Central memory CD4-positive, alpha-beta T cell (primary cell): ENCODE measurements at regions not wholly inside any gene's neighbourhood (a gene's known extent, or its start where the extent isn't known, plus 50 kb on each side); places are given as distances from the start of the nearest gene placed in this dataset.
"Not testable (repeated sequence)": the region's sequence is repeated elsewhere in the genome, so short reads cannot be mapped to it uniquely, and the experiment has no call there.

Experiments used
- DNase-seq: peaks from one replicate; pipeline ENCODE4 v3.0.0; 2022

DNA sequence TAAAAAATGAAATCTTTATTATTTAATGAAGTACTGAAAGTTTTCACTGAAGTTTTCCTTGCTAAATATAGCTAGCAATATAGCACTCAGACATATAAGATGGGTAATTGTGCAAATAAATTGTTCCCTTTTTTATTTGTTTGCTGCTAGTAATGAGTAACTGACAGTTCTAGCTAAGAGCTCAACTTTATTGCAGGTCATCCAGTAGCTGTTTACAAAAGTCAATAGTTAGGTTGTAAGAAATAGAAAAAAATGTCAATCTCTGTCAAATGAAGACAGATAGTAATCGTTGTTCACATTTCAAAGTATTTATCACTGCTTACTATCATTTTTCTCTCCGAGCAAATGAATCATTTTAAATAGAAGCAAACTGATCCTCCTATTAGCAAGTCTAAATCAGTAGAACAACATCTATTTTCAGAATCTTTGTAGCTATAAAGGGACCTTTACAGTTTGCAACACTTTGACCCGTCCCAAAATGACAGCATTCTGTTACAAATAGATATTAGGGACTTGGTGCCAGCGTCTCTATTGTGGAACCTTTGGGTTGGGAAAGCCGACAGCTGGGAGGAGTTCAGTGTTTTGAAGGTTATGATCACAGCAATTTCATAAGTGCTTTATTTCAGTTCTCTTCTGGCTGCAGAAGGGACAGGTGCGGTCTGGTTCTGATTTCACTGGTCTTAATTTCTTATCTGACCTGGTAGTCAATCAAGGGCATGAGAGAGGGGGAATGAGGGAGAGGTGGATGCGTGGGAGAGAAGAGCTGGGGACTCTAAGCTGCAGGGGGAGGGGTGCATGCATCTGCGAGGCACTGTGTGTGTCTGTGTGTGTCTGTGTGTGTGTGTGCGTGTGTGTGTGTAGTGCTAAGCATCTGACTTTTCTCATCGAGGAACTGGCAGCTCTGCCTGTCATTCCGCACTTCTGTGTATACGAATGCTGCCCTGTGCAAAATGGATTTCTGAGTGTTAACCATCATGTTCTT, 227.9 kb upstream of the PITX2 start:
- DNase-seq: no peak

DNA sequence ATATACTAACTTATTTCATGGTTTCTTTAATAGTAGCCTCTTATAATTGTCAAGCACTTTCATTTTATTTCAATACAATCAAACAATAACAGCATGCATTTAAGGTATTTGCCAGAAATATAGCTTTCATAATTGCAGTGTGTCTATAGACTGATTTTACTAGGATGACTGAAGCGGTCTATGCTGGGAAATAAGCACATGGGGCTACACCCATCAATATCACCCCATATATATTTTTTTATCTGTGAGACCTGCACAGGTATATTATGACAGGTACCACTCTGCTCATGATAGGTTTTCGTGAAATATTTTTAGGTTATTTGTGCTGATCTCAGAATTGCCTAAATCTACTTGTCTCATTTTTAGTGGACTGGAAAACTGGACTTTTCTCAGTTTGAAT, 229.1 kb upstream of the PITX2 start:
- no peak for DNase-seq

DNA sequence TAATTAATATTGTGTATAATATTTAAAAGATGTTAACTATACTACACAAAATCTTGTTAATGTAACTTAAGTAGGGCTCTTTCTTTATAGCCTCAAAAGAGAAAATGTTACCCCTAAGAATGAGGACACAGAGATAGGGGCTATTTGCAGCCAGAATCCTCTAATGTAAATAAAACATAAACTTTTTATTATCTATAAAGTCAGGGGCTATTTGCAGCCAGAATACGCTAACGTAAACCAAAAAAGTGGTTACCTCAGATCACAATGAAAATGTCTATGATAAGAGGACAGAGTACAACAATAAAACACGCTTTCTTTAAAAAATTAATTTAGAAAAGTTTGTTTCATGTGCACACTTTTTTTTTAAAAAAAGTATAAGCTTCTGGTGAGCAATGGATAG, 229.9 kb upstream of the PITX2 start:
- no peak for DNase-seq

DNA sequence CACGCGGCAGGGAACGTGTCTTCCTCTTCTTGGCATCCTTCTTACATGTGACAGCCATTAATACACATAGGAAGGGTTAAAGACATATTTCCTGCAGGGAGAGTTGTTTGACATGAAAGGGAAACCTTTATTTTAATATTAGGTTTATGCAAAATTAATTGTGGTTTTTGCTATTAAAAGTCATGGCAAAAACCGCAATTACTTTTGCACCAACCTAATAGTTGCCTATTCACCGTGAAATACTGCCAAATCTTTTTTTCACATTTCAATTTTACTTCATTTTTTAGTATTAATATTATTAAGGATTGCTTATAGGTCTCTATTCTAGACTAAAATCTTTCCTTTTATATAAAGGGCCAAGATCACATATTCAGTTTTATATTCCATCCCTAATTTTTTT, 230.4 kb upstream of the PITX2 start:
- DNase-seq: no peak

DNA sequence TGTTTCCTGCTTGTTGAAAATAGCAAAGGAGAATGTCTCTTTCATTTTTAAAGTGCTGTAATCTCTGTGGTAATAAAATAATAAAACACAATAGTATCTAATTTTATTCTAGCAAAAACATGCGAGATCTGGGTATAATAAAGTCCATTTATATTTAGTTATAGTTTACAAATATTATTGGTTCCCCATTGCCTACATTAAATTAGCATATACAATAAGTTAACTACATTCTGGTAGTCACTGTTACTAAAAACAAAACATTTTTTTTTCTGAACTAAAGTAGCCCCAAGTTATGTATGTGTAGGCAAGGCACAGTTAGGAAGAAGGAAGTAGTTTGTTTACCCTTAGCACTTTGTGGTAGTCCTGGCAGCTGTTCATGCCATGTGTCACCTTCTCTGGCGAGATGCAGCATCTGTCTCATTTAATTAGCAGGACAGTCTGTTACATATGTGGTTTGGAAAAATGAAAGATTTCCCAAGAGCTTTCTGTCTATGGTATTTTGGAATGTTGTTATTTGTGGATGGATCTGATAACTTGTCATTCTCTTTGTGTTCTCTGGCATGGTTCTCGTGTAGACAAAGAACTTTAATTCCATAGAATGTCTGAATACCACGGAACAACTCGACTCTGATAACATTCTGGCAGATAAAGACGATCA, 231.3 kb upstream of the PITX2 start:
- no peak for DNase-seq

DNA sequence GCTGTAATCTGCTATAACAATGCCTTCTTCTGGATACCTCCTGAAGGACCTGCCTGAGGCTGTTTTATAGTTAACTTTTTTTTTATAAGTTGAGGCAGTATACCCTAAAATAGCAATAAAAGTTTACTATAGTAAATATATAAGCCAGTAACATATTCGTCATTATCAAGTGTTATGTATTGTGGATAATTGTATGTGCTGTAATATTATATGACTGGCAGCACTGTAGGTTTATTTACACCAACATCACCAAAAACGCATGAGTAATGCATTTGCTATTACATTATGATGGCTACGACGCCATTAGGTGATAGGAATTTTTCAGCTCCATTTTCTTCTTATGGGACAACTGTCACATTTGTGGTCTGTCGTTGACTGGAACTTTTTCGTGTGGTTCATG, 237.2 kb upstream of the PITX2 start:
- no peak for DNase-seq

DNA sequence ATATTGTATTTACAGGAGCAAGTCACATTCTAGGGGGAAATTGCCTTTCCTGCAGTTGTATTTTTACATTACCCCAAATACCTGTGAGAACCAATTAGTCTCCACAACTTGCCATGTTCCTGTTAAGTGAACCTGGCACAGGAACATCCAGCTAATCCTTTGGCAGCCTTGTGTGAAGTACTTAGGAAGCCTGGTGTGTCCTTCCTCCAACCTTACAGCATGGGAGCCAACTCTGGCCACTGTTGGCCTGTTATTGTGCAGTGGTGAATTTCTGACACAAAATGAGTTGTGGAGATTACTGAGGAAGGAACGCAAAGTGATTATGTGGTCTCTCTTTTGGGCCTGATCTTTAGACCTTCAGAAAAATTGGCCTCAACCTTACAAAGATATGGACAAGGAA, 238.0 kb upstream of the PITX2 start:
- DNase-seq: no peak

DNA sequence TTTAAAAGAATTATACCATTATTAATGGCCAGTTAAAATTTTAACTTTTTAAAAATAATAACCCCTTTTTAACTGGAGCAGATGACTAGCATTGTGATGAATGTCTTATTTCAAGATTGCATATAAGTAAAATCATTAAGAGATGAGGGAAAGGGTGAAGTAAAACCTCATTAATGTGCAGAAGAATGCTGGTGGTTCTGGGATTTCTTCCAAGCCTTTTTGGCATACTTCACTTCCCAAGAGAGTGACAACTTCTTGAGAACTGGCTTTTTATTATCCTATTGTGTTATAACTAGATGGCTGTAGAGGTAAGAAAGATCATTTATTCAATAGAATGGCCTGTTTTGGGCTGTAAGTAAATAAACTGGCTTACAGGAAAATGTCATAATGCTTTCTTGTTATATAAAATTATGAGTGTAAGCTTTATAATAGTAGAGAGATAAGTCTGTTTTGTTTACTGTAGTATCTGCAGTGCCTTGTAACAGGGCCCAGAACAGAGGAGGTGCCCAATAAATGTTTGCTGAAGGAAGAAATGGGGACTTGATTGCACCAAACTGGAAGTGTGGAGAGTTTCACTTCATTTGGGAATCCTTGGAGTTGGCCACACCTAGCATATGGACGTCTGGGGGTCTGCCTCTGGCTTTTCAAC, 242.9 kb upstream of the PITX2 start:
- DNase-seq: no peak

DNA sequence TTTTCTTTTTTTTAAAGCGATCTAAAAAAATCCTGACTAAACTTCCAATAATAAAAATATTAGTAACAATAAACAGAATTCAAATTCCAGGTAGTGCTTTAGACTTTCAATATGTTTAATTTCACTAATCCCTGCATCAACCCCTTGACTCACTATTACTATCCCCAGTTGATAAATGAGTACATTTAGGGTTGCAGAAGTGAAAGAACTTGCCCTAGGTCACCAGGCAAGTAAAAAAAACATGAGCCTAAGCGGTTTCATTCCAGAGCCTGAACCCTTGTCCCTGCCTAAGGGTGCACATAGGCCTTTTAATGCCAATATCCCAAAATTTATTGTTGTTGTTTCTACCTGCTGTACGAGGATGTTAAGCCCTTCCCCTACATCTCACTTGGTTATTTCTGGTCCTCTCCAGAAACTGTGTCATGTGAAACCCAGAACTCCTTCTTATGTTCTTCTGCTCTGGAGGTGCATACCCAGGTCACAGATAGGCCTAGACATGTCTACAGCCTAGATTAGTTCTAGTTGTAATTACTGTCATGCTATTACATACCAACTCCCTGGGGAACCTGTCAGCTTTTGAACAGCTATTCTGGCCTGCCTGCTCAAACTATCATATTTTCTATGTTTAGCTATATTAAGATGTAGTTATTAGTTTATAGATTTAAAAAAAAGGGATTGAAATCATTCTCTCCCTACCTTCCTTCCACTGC, 244.5 kb upstream of the PITX2 start:
- DNase-seq: no peak

DNA sequence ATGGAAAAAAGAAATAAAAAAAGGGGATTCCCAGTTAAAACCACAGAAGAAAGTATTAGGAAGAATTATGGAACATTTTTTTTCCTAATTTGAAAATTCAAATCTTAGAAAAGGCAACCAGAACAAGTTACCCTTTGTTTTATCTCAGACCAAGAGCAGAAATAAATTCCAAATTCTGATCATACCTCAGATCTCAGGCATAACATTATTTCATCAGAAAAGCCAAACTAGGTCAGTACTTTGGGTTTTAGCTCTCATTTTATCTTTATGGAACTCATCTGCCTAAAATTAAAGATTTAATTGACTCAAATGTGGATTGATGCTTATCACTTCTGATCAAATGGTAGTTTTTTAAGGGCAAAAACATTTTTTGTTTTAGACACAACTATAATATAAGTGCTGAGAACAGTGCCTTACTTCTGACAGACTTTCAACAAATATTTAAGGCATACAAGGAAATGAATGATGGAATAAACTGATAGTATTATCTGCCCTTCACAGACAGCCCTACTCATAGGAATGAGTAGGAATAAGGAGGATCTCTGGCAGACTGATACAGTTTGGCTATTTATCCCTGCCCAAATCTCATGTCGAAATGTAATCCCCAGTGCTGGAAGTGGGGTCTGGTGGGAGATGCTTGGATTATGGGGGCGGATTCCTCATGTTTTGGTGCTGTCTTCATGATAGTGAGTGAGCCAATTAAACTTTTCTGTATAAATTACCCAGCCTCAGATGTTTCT, 245.3 kb upstream of the PITX2 start:
- no peak for DNase-seq

DNA sequence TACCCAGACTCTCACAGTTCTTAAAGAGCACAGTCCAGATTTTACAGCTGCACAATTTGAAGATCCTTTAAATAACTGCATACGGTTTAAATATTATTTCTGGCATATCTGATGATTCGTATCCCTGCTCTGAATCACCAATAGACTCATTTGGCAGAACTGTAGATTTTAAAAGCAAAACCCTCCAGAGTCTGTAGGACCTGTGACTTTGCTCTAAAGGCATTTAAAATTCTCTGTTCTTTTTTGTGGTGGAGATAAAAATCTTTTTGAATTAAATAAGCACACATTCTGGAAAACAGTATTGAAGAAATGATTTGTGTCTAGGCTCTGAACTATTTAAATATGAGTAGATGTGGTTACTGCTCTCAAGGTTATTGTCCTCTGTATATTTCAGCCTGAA, 246.2 kb upstream of the PITX2 start:
- DNase-seq: no peak

DNA sequence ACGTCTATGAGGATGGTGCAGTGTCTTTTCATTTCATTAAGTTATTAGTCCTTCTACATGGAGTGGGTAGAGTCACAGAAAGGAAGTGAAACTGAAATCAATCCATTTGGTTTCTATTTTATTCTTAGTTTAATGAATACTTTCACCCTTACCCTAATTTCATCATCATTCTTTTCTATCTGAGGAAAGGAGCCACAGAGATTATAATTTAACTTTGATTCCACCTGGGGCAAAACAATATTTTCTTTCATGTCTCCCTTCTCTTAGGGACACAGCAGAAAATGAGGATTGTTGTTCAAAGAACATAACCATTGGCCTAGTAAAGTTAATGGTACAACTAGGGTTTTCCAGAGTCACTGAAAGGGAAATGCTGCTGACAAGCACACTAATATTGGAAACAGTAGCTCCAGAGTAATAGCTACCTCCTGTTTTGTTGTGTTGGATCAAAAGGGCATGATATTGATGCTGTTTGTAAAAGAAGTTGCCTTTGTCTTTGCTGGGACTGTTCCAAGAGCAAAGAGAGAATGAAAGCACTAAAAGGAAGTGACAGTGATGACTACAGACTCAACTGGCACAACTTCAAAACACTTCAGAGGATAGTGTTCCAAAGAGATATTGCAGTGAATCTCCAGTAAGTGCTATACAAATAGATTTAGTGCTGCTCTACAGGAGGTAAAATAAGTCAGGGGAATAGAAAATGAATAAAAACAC, 247.1 kb upstream of the PITX2 start:
- DNase-seq: no peak

DNA sequence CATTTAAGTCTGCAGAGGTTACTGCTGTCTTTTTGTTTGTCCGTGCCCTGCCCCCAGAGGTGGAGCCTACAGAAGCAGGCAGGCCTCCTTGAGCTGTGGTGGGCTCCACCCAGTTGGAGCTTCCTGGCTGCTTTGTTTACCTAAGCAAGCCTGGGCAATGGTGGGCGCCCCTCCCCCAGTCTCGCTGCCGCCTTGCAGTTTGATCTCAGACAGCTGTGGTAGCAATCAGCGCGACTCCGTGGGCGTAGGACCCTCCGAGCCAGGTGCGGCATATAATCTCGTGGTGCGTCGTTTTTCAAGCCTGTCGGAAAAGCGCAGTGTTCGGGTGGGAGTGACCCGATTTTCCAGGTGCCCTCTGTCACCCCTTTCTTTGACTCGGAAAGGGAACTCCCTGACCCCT, 253.3 kb upstream of the PITX2 start:
- not testable (repeated sequence) for DNase-seq

DNA sequence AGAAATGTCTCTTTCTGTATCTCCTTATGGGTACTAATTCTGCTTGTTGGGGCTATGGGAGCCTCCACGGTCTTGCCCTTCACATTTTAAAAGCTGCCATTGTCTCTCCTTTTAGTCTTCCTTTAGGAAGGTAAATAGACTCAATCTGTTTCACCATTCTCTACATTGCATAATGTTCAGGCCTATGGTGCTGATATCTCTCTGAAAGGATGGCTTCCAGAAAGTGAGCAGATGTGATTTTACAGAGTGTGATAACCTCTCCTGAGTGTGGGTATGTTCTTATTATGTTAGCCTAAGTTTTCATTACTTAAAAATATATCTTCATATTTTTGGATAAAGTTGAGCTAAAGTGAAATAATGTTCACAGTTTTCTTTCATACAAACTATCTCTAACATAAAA, 254.0 kb upstream of the PITX2 start:
- no peak for DNase-seq

DNA sequence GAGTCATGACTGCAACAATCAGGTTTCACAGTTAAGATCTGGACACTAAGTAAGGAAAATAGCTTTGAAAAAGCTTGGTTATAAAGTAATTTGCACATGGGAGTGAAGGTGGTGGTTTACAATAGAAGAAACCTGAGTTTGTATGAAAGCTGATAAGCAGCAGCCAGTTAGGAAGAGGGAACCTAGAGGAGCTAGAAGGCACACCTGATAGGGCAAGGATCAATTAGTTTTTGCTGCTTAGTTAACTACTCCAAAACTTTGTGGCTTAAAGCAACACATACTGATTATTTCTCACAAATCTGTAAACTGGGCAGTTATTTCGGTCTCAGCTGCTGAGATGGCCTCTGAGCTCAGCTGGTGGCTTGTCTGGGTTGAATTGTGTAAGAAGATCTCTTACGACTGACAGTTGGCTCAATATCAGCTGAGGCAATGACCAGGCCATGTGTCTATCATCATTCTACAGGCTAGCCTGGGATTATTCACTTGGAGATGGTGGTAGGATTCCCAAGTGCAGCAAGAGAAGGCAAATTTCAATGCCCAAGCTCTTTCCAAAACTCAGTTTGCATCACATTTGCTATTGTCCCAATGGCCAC, 255.0 kb upstream of the PITX2 start:
- no peak for DNase-seq

DNA sequence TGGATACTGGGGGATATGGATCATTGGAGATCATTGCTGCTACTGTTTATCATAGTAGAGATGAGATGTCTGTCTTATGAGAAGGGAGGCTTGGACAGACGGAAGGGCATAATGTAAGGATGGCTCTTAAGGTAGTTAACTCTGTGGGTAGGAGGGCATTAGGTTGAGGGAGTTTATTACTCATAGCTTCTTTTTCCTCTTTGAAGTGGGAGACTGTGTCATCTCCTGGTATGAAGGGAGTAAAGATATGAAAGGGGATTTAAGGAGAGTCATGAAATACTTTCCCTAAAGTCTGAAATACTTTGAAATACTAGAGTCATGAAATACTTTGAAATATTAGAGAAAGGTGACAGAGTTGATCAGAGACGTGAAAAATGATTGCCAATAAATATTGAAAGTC, 255.5 kb upstream of the PITX2 start:
- no peak for DNase-seq

DNA sequence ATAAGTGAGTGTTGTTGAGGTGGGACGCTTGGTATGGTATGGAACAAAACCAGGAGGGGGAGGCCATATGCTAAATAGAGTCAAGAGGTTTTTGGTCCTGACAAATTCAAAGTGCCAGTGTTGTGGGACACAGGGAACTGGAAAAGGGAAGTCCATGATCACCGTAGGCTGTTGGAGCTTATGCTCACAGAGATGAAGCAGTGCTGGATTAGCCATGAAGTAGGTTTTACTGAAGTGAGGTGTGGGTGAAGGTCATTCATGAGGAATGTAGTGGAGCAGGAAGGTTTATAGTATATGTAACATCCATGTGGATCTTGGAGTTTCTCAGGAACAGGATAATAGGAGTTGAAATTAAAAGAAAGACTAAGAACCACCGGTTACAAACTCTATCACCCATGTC, 256.1 kb upstream of the PITX2 start:
- no peak for DNase-seq

DNA sequence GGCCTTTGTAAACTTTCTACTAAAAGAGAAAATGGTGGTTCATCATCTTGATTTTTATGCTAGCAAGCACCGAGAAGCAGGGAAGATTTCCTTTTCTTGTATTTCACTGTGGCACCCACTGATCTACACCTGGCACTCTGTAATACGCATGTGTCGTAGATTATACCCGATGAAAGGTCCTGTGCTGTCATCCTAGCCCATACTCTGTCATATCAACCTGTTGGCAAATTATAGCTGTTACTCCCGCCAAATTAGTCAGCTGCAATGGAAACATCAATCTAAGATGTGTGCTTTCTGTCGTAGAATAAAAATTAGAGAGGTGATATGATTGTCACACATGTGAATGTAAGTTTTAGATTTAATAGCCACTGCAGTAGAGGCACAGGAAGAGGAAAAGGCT, 263.4 kb upstream of the PITX2 start:
- DNase-seq: no peak

DNA sequence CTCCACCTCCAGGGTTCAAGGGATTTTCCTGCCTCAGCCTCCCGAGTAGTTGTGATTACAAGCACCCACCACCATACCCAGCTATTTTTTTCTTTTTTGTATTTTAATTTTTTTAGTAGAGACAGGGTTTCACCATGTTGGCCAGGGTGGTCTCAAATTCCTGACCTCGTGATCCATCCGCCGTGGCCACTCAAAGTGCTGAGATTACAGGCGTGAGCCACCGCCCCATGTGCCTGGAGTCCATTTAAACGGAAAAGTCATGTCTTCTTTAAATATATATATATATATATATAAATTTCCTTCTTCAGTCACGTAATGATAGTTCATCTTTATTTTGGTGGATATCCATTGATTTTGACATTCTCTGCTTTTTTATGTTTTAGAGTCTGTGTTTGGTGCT, 264.0 kb upstream of the PITX2 start:
- DNase-seq: no peak

DNA sequence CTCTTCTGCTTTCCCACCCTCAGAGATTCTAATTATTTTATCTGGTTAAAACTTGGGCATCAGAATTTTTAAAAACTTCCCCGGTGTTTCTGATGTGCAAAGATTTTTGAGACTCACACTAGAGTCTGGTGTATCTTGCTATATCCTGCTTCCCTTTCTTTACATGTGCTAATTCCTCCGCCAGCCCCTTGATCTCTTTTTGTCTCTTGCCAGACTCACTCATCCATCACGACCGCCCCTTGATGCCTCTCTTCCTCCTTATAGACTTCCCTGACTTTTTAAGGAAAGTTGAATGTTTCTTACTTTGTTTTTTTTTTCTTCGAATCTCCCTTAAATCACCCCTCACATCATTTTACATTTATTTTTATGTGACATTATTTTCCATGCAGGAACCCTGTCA, 274.9 kb upstream of the PITX2 start:
- no peak for DNase-seq

DNA sequence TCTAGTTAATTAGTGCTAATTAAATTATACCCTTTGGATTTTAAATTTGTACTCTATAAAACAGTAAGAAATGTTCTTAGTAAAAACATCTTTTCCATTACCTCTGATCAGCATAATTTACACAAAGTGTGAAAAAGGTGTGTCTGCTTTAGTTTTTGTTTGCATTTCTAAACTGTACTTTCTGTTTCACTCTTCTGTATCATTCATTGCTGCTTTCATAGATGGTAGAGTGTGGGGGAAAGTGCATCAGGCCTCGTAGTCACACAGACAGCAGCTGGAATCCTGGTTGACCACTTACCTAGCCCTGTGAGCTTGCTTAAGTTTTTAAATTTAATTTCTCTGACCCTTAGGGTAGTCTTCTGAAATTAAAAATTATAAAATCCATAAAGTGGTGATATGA, 275.4 kb upstream of the PITX2 start:
- no peak for DNase-seq
